ENCODE measurements at regions not wholly inside any gene's neighbourhood (a gene's known extent, or its start where the extent isn't known, plus 50 kb on each side); places are given as distances from the start of the nearest gene placed in this dataset.
"Not testable (repeated sequence)": the region's sequence is repeated elsewhere in the genome, so short reads cannot be mapped to it uniquely, and the experiment has no call there.

GRCh38 chr20:24851346-24852019 is 97.6 kb upstream of the CST7 start:
- no peaks in the 10 kb centered on the region for H3K27me3 ChIP-seq (ENCODE audit: insufficient read depth, low read depth)
- no peaks in the 10 kb centered on the region for H3F3A ChIP-seq (ENCODE audit: insufficient read depth, low read depth)
- no peak overlapping the region for H3K4me2 ChIP-seq
- H2AFZ ChIP-seq, result no peak overlapping the region
- H3K79me2 ChIP-seq (ENCODE audit: low read depth), result no peaks in the 10 kb centered on the region
- no peak for DNase-seq
- H4K20me1 ChIP-seq (ENCODE audit: insufficient read depth), result no peaks in the 10 kb centered on the region
- ChIA-PET CTCF (no interaction called here), POLR2A (ENCODE audit: unreplicated experiment) (no interaction called here)
- no peaks in the 10 kb centered on the region for H3K36me3 ChIP-seq (ENCODE audit: low read depth)
- intact Hi-C loops (cut with micrococcal nuclease; ENCODE audit: unreplicated experiment), result no loop called here
- no peak overlapping the region for H3K27ac ChIP-seq
- no peak for TF ChIP-seq CTCF (conservative IDR thresholded peaks at IDR 0.05)
- no peak for TF ChIP-seq EZH2 (IDR thresholded peaks at IDR 0.05; ENCODE audit: low read depth)
- no peaks in the 10 kb centered on the region for H3K9me2 ChIP-seq (ENCODE audit: insufficient read depth)
- no TSS peak for BruUV-seq (replicated peaks)
- no peaks in the 10 kb centered on the region for H3K4me1 ChIP-seq (replicated peaks; ENCODE audit: insufficient read depth)
- no peak overlapping the region for H3K4me3 ChIP-seq
- peaks cover 8% of the 10 kb centered on the region; the same call in 1 of the 2 replicates for H3K9me3 ChIP-seq (ENCODE audit: insufficient read depth, low read depth)

- Histone ChIP-seq H3K27me3 (ENCODE audit: insufficient read depth, low read depth) (no peaks in the 10 kb centered on the region), H3K4me3 (no peak overlapping the region), H3K9me3 (ENCODE audit: insufficient read depth, low read depth) (peaks cover 8% of the 10 kb centered on the region; the same call in 1 of the 2 replicates), H4K20me1 (ENCODE audit: insufficient read depth) (no peaks in the 10 kb centered on the region), H2AFZ (no peak overlapping the region), H3K27ac (no peak overlapping the region), H3K4me2 (no peak overlapping the region), H3K36me3 (ENCODE audit: low read depth) (no peaks in the 10 kb centered on the region), H3K4me1 (replicated peaks; ENCODE audit: insufficient read depth) (no peaks in the 10 kb centered on the region), H3K9me2 (ENCODE audit: insufficient read depth) (no peaks in the 10 kb centered on the region), H3F3A (ENCODE audit: insufficient read depth, low read depth) (no peaks in the 10 kb centered on the region), H3K79me2 (ENCODE audit: low read depth) (no peaks in the 10 kb centered on the region)
- TF ChIP-seq EZH2 (IDR thresholded peaks at IDR 0.05; ENCODE audit: low read depth) (no peak), CTCF (conservative IDR thresholded peaks at IDR 0.05) (no peak)
- ChIA-PET CTCF (no interaction called here), POLR2A (ENCODE audit: unreplicated experiment) (no interaction called here)
- no TSS peak for BruUV-seq (replicated peaks)
- DNase-seq, result no peak
- intact Hi-C loops (cut with micrococcal nuclease; ENCODE audit: unreplicated experiment), result no loop called here
These were observed 95.2 kb upstream of the CST7 start for GRCh38 chr20:24853916-24854315.

- H3K4me3 ChIP-seq, result no peak overlapping the region
- no peaks in the 10 kb centered on the region for H3K27me3 ChIP-seq (ENCODE audit: insufficient read depth, low read depth)
- no peaks in the 10 kb centered on the region for H3F3A ChIP-seq (ENCODE audit: insufficient read depth, low read depth)
- DNase-seq, result no peak
- H3K9me2 ChIP-seq (ENCODE audit: insufficient read depth), result no peaks in the 10 kb centered on the region
- TF ChIP-seq EZH2 (IDR thresholded peaks at IDR 0.05; ENCODE audit: low read depth) (no peak), CTCF (conservative IDR thresholded peaks at IDR 0.05) (no peak)
- H4K20me1 ChIP-seq (ENCODE audit: insufficient read depth), result no peaks in the 10 kb centered on the region
- H3K4me1 ChIP-seq (replicated peaks; ENCODE audit: insufficient read depth), result no peaks in the 10 kb centered on the region
- H3K36me3 ChIP-seq (ENCODE audit: low read depth), result no peaks in the 10 kb centered on the region
- POLR2A ChIA-PET (ENCODE audit: unreplicated experiment), result no interaction called here
- no TSS peak for BruUV-seq (replicated peaks)
- peaks cover 8% of the 10 kb centered on the region; the same call in 1 of the 2 replicates for H3K9me3 ChIP-seq (ENCODE audit: insufficient read depth, low read depth)
- H2AFZ ChIP-seq, result no peak overlapping the region
- intact Hi-C loops (cut with micrococcal nuclease; ENCODE audit: unreplicated experiment), result no loop called here
- no peaks in the 10 kb centered on the region for H3K79me2 ChIP-seq (ENCODE audit: low read depth)
- CTCF ChIA-PET, result no interaction called here
- no peak overlapping the region for H3K4me2 ChIP-seq
- no peak overlapping the region for H3K27ac ChIP-seq
These were observed 93.2 kb upstream of the CST7 start for GRCh38 chr20:24855848-24856247.

- H3K4me1 ChIP-seq (replicated peaks; ENCODE audit: insufficient read depth); intact Hi-C loops (cut with micrococcal nuclease; ENCODE audit: unreplicated experiment); POLR2A ChIA-PET (ENCODE audit: unreplicated experiment); H3K27ac ChIP-seq; H3K9me3 ChIP-seq (ENCODE audit: insufficient read depth, low read depth); H3K4me2 ChIP-seq; H3K79me2 ChIP-seq (ENCODE audit: low read depth); BruUV-seq (replicated peaks); DNase-seq; CTCF ChIA-PET; H2AFZ ChIP-seq; H3F3A ChIP-seq (ENCODE audit: insufficient read depth, low read depth); H3K9me2 ChIP-seq (ENCODE audit: insufficient read depth); H4K20me1 ChIP-seq (ENCODE audit: insufficient read depth); H3K36me3 ChIP-seq (ENCODE audit: low read depth); H3K4me3 ChIP-seq; H3K27me3 ChIP-seq (ENCODE audit: insufficient read depth, low read depth): not testable (repeated sequence)
These were observed 90.6 kb upstream of the CST7 start for GRCh38 chr20:24858500-24858899.

Data from PC-9 (cell line).